ENCODE measurements at regions not wholly inside any gene's neighbourhood (a gene's known extent, or its start where the extent isn't known, plus 50 kb on each side); places are given as distances from the start of the nearest gene placed in this dataset.

DNA sequence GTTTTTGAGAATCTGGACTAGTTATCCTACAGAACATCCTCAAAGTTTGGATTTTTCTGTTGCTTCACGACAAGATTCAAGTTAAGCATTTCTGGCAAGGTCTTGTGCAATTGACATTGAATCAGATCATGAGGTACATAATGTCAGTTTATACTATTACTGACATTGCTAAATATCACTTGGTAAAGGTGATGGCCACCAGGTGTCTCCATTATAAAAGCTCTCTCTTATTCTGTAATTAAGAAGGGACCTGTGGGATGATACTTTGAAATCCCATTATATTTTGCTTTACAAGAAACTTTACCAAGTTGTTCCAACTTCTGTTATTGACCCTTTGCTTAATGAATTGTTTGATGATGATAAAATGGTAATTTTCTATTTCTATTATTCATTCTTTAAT, 131.0 kb upstream of the ASTN2 start:
- TF ChIP-seq POLR2A (IDR thresholded peaks at IDR 0.05) = no peak
- TF ChIP-seq, protein P1, sequence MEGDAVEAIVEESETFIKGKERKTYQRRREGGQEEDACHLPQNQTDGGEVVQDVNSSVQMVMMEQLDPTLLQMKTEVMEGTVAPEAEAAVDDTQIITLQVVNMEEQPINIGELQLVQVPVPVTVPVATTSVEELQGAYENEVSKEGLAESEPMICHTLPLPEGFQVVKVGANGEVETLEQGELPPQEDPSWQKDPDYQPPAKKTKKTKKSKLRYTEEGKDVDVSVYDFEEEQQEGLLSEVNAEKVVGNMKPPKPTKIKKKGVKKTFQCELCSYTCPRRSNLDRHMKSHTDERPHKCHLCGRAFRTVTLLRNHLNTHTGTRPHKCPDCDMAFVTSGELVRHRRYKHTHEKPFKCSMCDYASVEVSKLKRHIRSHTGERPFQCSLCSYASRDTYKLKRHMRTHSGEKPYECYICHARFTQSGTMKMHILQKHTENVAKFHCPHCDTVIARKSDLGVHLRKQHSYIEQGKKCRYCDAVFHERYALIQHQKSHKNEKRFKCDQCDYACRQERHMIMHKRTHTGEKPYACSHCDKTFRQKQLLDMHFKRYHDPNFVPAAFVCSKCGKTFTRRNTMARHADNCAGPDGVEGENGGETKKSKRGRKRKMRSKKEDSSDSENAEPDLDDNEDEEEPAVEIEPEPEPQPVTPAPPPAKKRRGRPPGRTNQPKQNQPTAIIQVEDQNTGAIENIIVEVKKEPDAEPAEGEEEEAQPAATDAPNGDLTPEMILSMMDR (IDR thresholded peaks at IDR 0.05) = no peak
- 58 to 67% methylated on average over 1 of the region's 1 CpG for WGBS, 2 donors
- intact Hi-C loops (cut with DNase I; ENCODE audit: low total_unique reads) = no loop called here

DNA sequence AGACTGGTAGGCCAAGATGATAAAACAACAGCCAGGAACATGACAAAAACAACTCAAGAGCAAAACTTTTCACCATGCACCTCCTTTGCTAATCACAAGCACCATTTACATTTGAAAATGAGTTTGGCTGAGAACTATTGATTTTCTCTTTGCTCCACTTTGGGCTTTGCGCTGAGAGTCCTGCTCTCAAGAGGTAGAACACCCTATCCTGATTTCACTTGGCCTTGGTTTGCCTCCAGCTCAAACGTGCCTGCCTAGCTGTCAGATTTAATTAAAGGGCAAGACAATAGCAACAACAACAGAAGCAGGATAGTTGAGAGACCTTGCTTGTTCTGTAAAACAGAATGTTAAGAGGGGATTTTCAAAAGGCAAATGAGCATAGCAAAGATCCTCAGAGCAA, 128.2 kb upstream of the ASTN2 start:
- TF ChIP-seq, protein P1 (IDR thresholded peaks at IDR 0.05) = no peak
- no peak for TF ChIP-seq POLR2A (IDR thresholded peaks at IDR 0.05)
- Histone ChIP-seq H3K4me1 (no peaks in the 10 kb centered on the region), H3K27me3 (no peaks in the 10 kb centered on the region), H3K4me3 (no peak overlapping the region), H3K36me3 (ENCODE audit: low read depth, missing control alignments) (no peaks in the 10 kb centered on the region), H3K9me3 (no peaks in the 10 kb centered on the region), H3K27ac (no peak overlapping the region)
- DNase-seq = no peak
- intact Hi-C loops (cut with DNase I; ENCODE audit: low total_unique reads) = no loop called here
- 49 to 55% methylated on average over 2 of the region's 2 CpGs for WGBS, 2 donors

More for the DNA sequence above, 131.0 kb upstream of the ASTN2 start:
- Histone ChIP-seq H3K27me3 (no peaks in the 10 kb centered on the region), H3K9me3 (no peaks in the 10 kb centered on the region), H3K27ac (no peak overlapping the region), H3K4me3 (no peak overlapping the region), H3K36me3 (ENCODE audit: low read depth, missing control alignments) (no peaks in the 10 kb centered on the region), H3K4me1 (no peaks in the 10 kb centered on the region)
- no peak for DNase-seq

DNA sequence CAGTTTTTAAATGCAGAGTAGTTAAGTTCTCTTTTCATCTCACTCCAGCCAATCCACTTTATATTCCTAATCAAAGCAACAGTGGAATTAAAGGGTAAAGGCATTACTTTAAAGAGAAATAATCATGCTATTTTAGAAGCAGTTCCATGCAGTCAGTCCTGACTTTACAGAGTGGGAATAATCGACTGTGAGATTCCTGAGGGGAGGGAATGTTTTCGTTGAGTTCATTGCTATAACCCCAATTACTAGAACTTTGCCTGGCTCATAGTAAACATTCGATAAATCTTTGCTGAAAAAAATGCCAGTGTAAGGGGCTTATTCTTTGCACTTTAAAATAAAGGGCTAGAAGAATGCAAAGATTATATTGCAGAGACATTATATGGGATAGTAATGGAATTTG, 127.2 kb upstream of the ASTN2 start:
- Histone ChIP-seq H3K4me3 (no peak overlapping the region), H3K27me3 (no peaks in the 10 kb centered on the region), H3K27ac (no peak overlapping the region), H3K36me3 (ENCODE audit: low read depth, missing control alignments) (no peaks in the 10 kb centered on the region), H3K4me1 (no peaks in the 10 kb centered on the region), H3K9me3 (no peaks in the 10 kb centered on the region)
- 35 to 41% methylated on average over 3 of the region's 3 CpGs for WGBS, 2 donors
- TF ChIP-seq, protein P1 (IDR thresholded peaks at IDR 0.05) = no peak
- TF ChIP-seq POLR2A (IDR thresholded peaks at IDR 0.05) = no peak
- intact Hi-C loops (cut with DNase I; ENCODE audit: low total_unique reads) = no loop called here
- DNase-seq = no peak

DNA sequence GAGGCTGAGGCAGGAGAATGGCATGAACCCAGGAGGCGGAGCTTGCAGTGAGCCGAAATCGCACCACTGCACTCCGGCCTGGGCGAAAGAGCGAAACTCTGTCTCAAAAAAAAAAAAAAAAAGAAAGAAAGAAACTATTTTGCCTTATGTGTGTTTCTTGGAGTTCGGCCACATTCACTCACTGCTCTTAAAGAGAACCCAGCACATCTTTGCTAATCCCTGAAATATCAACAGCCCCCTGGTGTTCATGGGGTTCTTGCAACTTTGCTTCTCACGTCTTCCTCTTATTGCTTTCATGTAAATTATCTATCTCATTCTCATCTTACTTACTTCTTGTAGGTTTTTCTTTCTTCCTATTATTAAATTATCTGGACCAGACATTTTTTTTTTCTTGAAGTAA, 126.3 kb upstream of the ASTN2 start:
- Histone ChIP-seq H3K27me3 (no peaks in the 10 kb centered on the region), H3K4me1 (no peaks in the 10 kb centered on the region), H3K27ac (no peak overlapping the region), H3K9me3 (no peaks in the 10 kb centered on the region), H3K4me3 (no peak overlapping the region), H3K36me3 (ENCODE audit: low read depth, missing control alignments) (no peaks in the 10 kb centered on the region)
- intact Hi-C loops (cut with DNase I; ENCODE audit: low total_unique reads) = no loop called here
- 35 to 55% methylated on average over 8 of the region's 8 CpGs for WGBS, 2 donors
- no peak for TF ChIP-seq POLR2A (IDR thresholded peaks at IDR 0.05)
- TF ChIP-seq, protein P1 (IDR thresholded peaks at IDR 0.05) = no peak
- DNase-seq = no peak

DNA sequence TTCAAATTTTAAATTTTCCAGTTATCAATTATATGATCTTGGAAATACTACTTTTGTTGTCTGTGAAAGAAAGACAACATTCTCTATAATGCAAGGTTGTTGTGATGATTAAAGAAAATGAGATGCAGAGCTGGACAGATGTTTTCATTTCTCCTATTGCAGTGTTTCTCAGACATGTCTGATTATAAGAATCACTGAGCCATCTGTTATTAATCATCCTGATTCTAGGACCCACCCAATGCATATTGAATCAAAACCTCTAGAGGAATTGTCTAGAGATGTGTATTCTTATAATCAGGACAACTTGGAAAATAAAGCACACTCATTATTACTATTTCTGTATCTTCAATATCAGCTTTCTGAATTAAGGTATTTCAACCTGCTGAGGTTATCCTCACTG, 121.1 kb upstream of the ASTN2 start:
- no peaks in the 10 kb centered on the region for H3K27me3 ChIP-seq
- H3K36me3 ChIP-seq (ENCODE audit: low read depth, missing control alignments) = no peaks in the 10 kb centered on the region
- no peak for TF ChIP-seq POLR2A (IDR thresholded peaks at IDR 0.05)
- TF ChIP-seq, protein P1 (IDR thresholded peaks at IDR 0.05) = no peak
- H3K9me3 ChIP-seq = no peaks in the 10 kb centered on the region
- DNase-seq = no peak
- intact Hi-C loops (cut with DNase I; ENCODE audit: low total_unique reads) = no loop called here
- H3K4me3 ChIP-seq = no peak overlapping the region
- no peak overlapping the region for H3K27ac ChIP-seq
- no peaks in the 10 kb centered on the region for H3K4me1 ChIP-seq

All from testis (tissue), 2 donors.